Stomach (tissue), 4 donors: ENCODE measurements at regions not wholly inside any gene's neighbourhood (a gene's known extent, or its start where the extent isn't known, plus 50 kb on each side); places are given as distances from the start of the nearest gene placed in this dataset.

Experiments
- CTCF ChIP-seq, 7 experiments: fragments of 450-650 bp in 4 of 7; fragments of 200-600 bp in 3 of 7; sonication (generic) in 3 of 7; IDR thresholded peaks; one replicate each; pipeline ENCODE4 v1.5.1; 2016 to 2019; ENCODE audit warnings: antibody characterized with exemption in 7 of 7, control low read depth in 2 of 7, mild to moderate bottlenecking in 1 of 7
- EP300 ChIP-seq: sonication (generic); formaldehyde crosslinking; IDR thresholded peaks from one replicate; pipeline ENCODE4 v1.6.1; 2017; ENCODE audit warnings: antibody characterized with exemption
- POLR2A ChIP-seq, 4 donors: fragments of 450-650 bp; IDR thresholded peaks; one replicate each; pipeline ENCODE4 v1.6.1; 2016; ENCODE audit warnings: antibody characterized with exemption in 4 of 4, control low read depth in 2 of 4, mild to moderate bottlenecking in 1 of 4, moderate library complexity in 1 of 4
- POLR2AphosphoS5 ChIP-seq, 3 donors: sonication (generic); formaldehyde crosslinking; IDR thresholded peaks; one replicate each; pipeline ENCODE4 v1.6.1; 2016; ENCODE audit warnings: antibody characterized with exemption in 3 of 3

GRCh38 chr1:80542231-80542630, 1258.5 kb upstream of the ADGRL2 start:
- TF ChIP-seq CTCF (IDR thresholded peaks at IDR 0.05): no peak
- no peak for TF ChIP-seq POLR2A (IDR thresholded peaks at IDR 0.05)
- TF ChIP-seq EP300: no peak
- no peak for TF ChIP-seq POLR2AphosphoS5 (IDR thresholded peaks at IDR 0.05)
